Activated CD8-positive, alpha-beta T cell treated with anti-CD3 and anti-CD28 coated beads for 36 hours (primary cell): ENCODE measurements at regions not wholly inside any gene's neighbourhood (a gene's known extent, or its start where the extent isn't known, plus 50 kb on each side); places are given as distances from the start of the nearest gene placed in this dataset.
"Not testable (repeated sequence)": the region's sequence is repeated elsewhere in the genome, so short reads cannot be mapped to it uniquely, and the experiment has no call there.

ENCODE experiments used
- ATAC-seq: fragments of 200-7000 bp; cut with Tn5 transposase; one replicate; pipeline ENCODE4 v1.10.0; 2021; ENCODE audit warnings: mild to moderate bottlenecking, moderate library complexity
- CTCF ChIA-PET: fragments of 350-600 bp; sonication (Branson Sonifier 250); formaldehyde crosslinking; loops from one replicate; lab custom pipeline; 2021; ENCODE audit warnings: antibody characterized with exemption; lab: Charles Lee
- POLR2A ChIA-PET: fragments of 350-600 bp; sonication (Branson Sonifier 250); formaldehyde crosslinking; loops from one replicate; lab custom pipeline; 2021; ENCODE audit warnings: antibody characterized with exemption; lab: Charles Lee
- DNase-seq: peaks from one replicate; pipeline ENCODE4 v3.0.0-alpha.2; 2020
- H3K27ac Mint-ChIP-seq: one replicate; pipeline ENCODE4 v1.8.0; 2021; ENCODE audit warnings: mild to moderate bottlenecking, mixed read lengths
- H3K27me3 Mint-ChIP-seq: one replicate; pipeline ENCODE4 v1.8.0; 2021; ENCODE audit warnings: mixed read lengths
- H3K36me3 Mint-ChIP-seq: one replicate; pipeline ENCODE4 v1.8.0; 2021; ENCODE audit warnings: low read depth, mixed read lengths
- H3K4me1 Mint-ChIP-seq: one replicate; pipeline ENCODE4 v1.8.0; 2021; ENCODE audit warnings: low read depth, mixed read lengths
- H3K4me3 Mint-ChIP-seq: one replicate; pipeline ENCODE4 v1.8.0; 2021; ENCODE audit warnings: mild to moderate bottlenecking, moderate library complexity, mixed read lengths
- H3K9me3 Mint-ChIP-seq: one replicate; pipeline ENCODE4 v1.8.0; 2021; ENCODE audit warnings: mixed read lengths
- CTCF ChIP-seq: fragments of 200-600 bp; IDR thresholded peaks from one replicate; pipeline ENCODE4 v1.8.0; 2022; ENCODE audit warnings: antibody characterized with exemption, mild to moderate bottlenecking
- intact Hi-C: fragments of 100-400 bp; cut with micrococcal nuclease; formaldehyde crosslinking; loops from one replicate; pipeline ENCODE4 v1.10.0; 2022

DNA sequence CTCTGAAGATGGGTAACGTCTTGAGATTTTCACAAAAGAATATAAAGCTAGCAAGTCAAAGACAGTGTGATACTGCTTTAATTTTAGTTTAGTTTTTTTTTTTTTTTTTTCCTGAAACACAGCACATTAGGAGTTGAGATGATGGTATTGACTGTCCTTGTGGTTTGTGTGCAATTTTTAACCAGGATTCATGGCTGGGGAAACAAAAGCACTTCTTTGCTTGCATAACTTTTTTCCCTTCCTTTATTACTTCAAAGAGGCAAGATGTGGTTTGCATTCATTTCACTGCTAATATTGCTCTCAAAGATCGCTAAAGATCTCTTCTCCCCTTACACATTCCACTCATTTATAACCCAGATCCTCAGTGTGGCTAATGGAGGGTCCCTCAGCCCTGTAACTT is 157.1 kb upstream of the PZP start:
- no peaks in the 10 kb centered on the region for H3K9me3 Mint-ChIP-seq
- no peak for ATAC-seq
- H3K27me3 Mint-ChIP-seq, result no peaks in the 10 kb centered on the region
- H3K36me3 Mint-ChIP-seq, result no peaks in the 10 kb centered on the region
- intact Hi-C loops, result no loop called here
- CTCF ChIA-PET, result interaction anchor here (1.5 kb wide), 1 partner anchor 24 kb away, joined by 4 read pairs; no protein-coding TSS in a partner anchor
- H3K4me1 Mint-ChIP-seq, result peaks cover 46% of the 10 kb centered on the region
- TF ChIP-seq CTCF, result no peak
- POLR2A ChIA-PET, result no interaction called here
- H3K4me3 Mint-ChIP-seq, result no peak overlapping the region
- DNase-seq, result no peak
- peak overlapping the region; percentile 70 for H3K27ac Mint-ChIP-seq

DNA sequence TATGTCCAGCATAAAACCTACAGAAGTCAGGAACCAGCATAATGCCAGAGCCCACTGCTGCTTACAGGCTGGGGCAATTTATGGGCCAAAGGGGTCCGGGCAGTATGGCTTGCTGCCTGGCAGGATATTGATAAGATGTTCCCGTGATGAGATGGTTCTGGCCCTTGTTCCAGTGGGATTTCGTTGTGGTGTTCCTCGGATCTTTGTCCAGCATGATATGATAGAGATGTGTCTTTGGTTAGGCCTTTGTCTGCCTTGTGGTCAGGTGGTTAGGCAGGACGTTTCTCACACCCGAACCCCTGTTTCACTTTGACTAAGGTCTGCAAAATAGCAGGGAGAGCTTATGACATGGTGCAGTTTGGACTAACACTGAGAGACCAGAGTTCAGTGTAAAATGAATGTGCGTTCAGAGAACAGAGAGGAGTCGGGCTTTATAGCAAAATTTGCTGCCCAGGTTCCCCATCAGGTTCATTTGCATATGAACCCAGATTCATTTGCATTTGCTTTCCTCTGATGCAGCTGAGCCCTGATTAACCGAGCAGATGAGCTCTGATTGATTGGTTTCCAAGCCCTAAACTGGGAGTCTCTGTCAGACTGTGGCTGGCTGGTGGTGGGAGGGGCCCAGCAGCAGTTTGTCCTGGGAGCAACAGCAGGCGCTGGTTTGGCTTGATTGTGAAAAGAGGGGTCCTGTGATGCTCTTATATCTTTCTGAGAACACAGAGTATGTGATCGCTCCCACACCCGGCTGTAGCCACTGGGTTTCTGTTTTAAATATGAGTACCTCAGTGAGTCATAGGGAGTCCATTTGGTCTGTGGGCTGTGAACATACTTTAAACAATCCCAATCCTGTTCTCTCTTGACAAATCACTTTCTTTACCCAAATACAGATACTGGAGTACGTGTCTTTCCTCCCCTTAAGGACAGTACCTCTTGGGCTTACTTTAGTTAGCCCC is 156.3 kb upstream of the PZP start:
- peak overlapping the region; percentile 16 for H3K4me3 Mint-ChIP-seq
- CTCF ChIA-PET, result no interaction called here
- no peaks in the 10 kb centered on the region for H3K9me3 Mint-ChIP-seq
- intact Hi-C loops, result no loop called here
- no peaks in the 10 kb centered on the region for H3K36me3 Mint-ChIP-seq
- H3K4me1 Mint-ChIP-seq, result peaks cover 46% of the 10 kb centered on the region
- no peaks in the 10 kb centered on the region for H3K27me3 Mint-ChIP-seq
- H3K27ac Mint-ChIP-seq, result peak overlapping the region; percentile 70
- DNase-seq, result peak; percentile 78
- peak; percentile 80 for ATAC-seq
- TF ChIP-seq CTCF, result no peak
- POLR2A ChIA-PET, result interaction anchor here (1.4 to 1.5 kb wide), 2 partner anchors 13 to 305 kb away, joined by 3 read pairs; partner anchors contain the start of gene CLEC2D

GRCh38 chr12:9363145-9363544 is 154.9 kb upstream of the PZP start:
- ChIA-PET CTCF (no interaction called here), POLR2A (interaction anchor here (1.4 kb wide), 1 partner anchor 12 kb away, joined by 3 read pairs; no protein-coding TSS in a partner anchor)
- TF ChIP-seq CTCF, result no peak
- ATAC-seq (peak; percentile 57), DNase-seq (peak; percentile 49)
- Mint-ChIP-seq H3K27ac (peak overlapping the region; percentile 43), H3K4me3 (no peak overlapping the region), H3K27me3 (no peaks in the 10 kb centered on the region), H3K9me3 (no peaks in the 10 kb centered on the region), H3K36me3 (no peaks in the 10 kb centered on the region), H3K4me1 (peaks cover 44% of the 10 kb centered on the region)
- intact Hi-C loops, result no loop called here

- peaks cover 34% of the 10 kb centered on the region for H3K4me1 Mint-ChIP-seq
- peak overlapping the region; percentile 22 for H3K27ac Mint-ChIP-seq
- intact Hi-C loops, result no loop called here
- no peaks in the 10 kb centered on the region for H3K27me3 Mint-ChIP-seq
- ChIA-PET CTCF (interaction anchor here (0.7 to 1.9 kb wide), 3 partner anchors 16 to 29 kb away, joined by 3 to 7 read pairs (median 3); no protein-coding TSS in a partner anchor), POLR2A (no interaction called here)
- DNase-seq (peak; percentile 12), ATAC-seq (no peak)
- no peak for TF ChIP-seq CTCF
- no peak overlapping the region for H3K4me3 Mint-ChIP-seq
- no peaks in the 10 kb centered on the region for H3K9me3 Mint-ChIP-seq
- H3K36me3 Mint-ChIP-seq, result no peaks in the 10 kb centered on the region
Measured at GRCh38 chr12:9361879-9362326, 153.7 kb upstream of the PZP start.

GRCh38 chr12:9354009-9354754 is 146.0 kb upstream of the PZP start:
- Mint-ChIP-seq H3K9me3 (peaks cover 13% of the 10 kb centered on the region), H3K27ac (peak overlapping the region; percentile 0), H3K36me3 (peaks cover 15% of the 10 kb centered on the region)
- ATAC-seq, H3K27me3 Mint-ChIP-seq, H3K4me3 Mint-ChIP-seq, intact Hi-C loops, H3K4me1 Mint-ChIP-seq, CTCF ChIA-PET, DNase-seq: not testable (repeated sequence)
- POLR2A ChIA-PET, result interaction anchor here (1.4 to 1.5 kb wide), 2 partner anchors 13 to 14 kb away, joined by 3 to 4 read pairs; no protein-coding TSS in a partner anchor
